RWPE2 (cell line): ENCODE measurements at regions not wholly inside any gene's neighbourhood (a gene's known extent, or its start where the extent isn't known, plus 50 kb on each side); places are given as distances from the start of the nearest gene placed in this dataset.

Experiments
- ATAC-seq: fragments of 200-7000 bp; cut with Tn5 transposase; 3 replicates; pipeline ENCODE4 v1.9.1; 2021; ENCODE audit warnings: low read depth
- DNase-seq: peaks from one replicate; pipeline ENCODE4 v3.0.0-alpha.2; 2020; ENCODE audit warnings: low spot score
- H3K27ac ChIP-seq: fragments of 450-650 bp; 2 replicates; pipeline ENCODE4 v1.5.1; 2017; ENCODE audit warnings: mild to moderate bottlenecking; ENCODE audit not compliant: poor library complexity, severe bottlenecking
- H3K27me3 ChIP-seq: fragments of 250-450 bp; sonication (Bioruptor Pico); 2 replicates; pipeline ENCODE4 v1.5.1; 2021; ENCODE audit warnings: mild to moderate bottlenecking, moderate library complexity; ENCODE audit not compliant: insufficient read depth, poor library complexity, severe bottlenecking
- H3K36me3 ChIP-seq: fragments of 250-450 bp; sonication (Bioruptor Pico); 2 replicates; pipeline ENCODE4 v1.5.1; 2020; ENCODE audit warnings: low read depth, mild to moderate bottlenecking, moderate library complexity
- H3K4me1 ChIP-seq: fragments of 250-450 bp; sonication (Bioruptor Pico); 2 replicates; pipeline ENCODE4 v1.5.1; 2021; ENCODE audit warnings: mild to moderate bottlenecking, moderate library complexity; ENCODE audit not compliant: insufficient read depth, poor library complexity, severe bottlenecking
- H3K4me3 ChIP-seq: fragments of 250-450 bp; sonication (Bioruptor Pico); 2 replicates; pipeline ENCODE4 v1.5.1; 2021; ENCODE audit warnings: mild to moderate bottlenecking, moderate library complexity; ENCODE audit not compliant: severe bottlenecking
- H3K9me3 ChIP-seq: fragments of 250-450 bp; sonication (Bioruptor Pico); 2 replicates; pipeline ENCODE4 v1.5.1; 2021; ENCODE audit warnings: mild to moderate bottlenecking, moderate library complexity; ENCODE audit not compliant: severe bottlenecking
- CTCF ChIP-seq: fragments of 450-650 bp; IDR thresholded peaks from one replicate; pipeline ENCODE4 v1.5.1; 2017; ENCODE audit warnings: mild to moderate bottlenecking, moderate library complexity; ENCODE audit not compliant: poor library complexity, severe bottlenecking

GRCh38 chr10:75329190-75329745 lies 72.3 kb downstream of the ZNF503 start:
- H3K36me3 ChIP-seq: no peaks in the 10 kb centered on the region
- no peak for DNase-seq
- no peak overlapping the region for H3K4me3 ChIP-seq
- no peaks in the 10 kb centered on the region for H3K4me1 ChIP-seq
- no peak overlapping the region for H3K27ac ChIP-seq
- ATAC-seq: no peak
- no peaks in the 10 kb centered on the region for H3K27me3 ChIP-seq
- TF ChIP-seq CTCF: no peak
- H3K9me3 ChIP-seq: no peaks in the 10 kb centered on the region

GRCh38 chr10:75326306-75326705 lies 75.3 kb downstream of the ZNF503 start:
- no peak for TF ChIP-seq CTCF
- ATAC-seq: no peak

GRCh38 chr10:75319274-75319673 lies 82.3 kb downstream of the ZNF503 start:
- no peak for DNase-seq
- H3K36me3 ChIP-seq: no peaks in the 10 kb centered on the region
- TF ChIP-seq CTCF: no peak
- ATAC-seq: no peak
- no peak overlapping the region for H3K4me3 ChIP-seq
- H3K9me3 ChIP-seq: peaks cover 11% of the 10 kb centered on the region
- no peak overlapping the region for H3K27ac ChIP-seq
- H3K4me1 ChIP-seq: no peaks in the 10 kb centered on the region
- no peaks in the 10 kb centered on the region for H3K27me3 ChIP-seq

More at GRCh38 chr10:75326306-75326705, 75.3 kb downstream of the ZNF503 start:
- Histone ChIP-seq H3K4me3 (no peak overlapping the region), H3K27me3 (no peaks in the 10 kb centered on the region), H3K9me3 (no peaks in the 10 kb centered on the region), H3K36me3 (no peaks in the 10 kb centered on the region), H3K4me1 (no peaks in the 10 kb centered on the region), H3K27ac (no peak overlapping the region)
- no peak for DNase-seq

GRCh38 chr10:75314570-75314969 lies 78.8 kb upstream of the COMTD1 start:
- Histone ChIP-seq H3K9me3 (peaks cover 7% of the 10 kb centered on the region), H3K36me3 (no peaks in the 10 kb centered on the region), H3K4me1 (no peaks in the 10 kb centered on the region), H3K27ac (no peak overlapping the region), H3K27me3 (no peaks in the 10 kb centered on the region), H3K4me3 (no peak overlapping the region)
- no peak for TF ChIP-seq CTCF
- no peak for DNase-seq
- no peak for ATAC-seq

GRCh38 chr10:75312440-75312839 lies 76.7 kb upstream of the COMTD1 start:
- DNase-seq (no peak), ATAC-seq (no peak)
- Histone ChIP-seq H3K4me1 (no peaks in the 10 kb centered on the region), H3K36me3 (no peaks in the 10 kb centered on the region), H3K27me3 (no peaks in the 10 kb centered on the region), H3K9me3 (peaks cover 4% of the 10 kb centered on the region), H3K27ac (no peak overlapping the region), H3K4me3 (no peak overlapping the region)
- TF ChIP-seq CTCF: no peak
